ENCODE measurements at regions not wholly inside any gene's neighbourhood (a gene's known extent, or its start where the extent isn't known, plus 50 kb on each side); places are given as distances from the start of the nearest gene placed in this dataset.

DNA sequence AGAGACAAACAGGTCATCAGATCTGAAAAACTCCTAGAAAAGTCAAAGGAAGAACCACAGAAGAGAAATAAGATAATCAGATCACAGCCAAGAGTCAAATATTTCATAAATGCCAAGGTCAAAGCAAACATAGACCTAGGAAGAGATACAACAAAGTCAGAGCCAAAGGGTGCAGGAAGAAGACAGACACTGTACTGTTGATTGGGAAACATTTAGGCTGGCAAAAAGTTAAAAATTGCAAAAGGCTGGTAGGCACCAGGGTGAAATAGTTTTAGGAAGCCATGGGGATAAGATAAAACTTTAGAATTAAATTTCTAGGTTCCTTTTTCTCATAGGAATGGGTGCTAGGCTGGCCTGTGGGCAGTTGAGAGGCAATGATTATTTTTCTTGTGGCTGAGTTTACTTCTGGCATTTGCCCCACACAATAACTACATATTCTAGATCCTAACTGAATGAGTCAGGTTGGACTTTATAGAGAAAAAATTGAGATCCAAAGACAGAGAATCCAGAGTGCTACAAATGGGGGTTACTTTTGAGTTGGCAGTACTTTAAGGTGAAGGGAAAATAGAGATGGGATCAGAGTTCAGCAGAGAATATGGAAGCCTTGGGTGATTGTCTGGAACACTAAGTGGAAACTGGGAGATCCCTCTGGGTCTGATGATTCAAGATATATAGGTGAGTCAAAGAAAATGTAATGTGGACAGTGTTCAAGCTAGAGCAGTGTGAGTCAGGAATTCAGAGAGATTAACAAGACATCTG is 215.5 kb downstream of the C12orf50 start:
- in situ Hi-C loops (cut with MboI), result no loop called here

GRCh38 chr12:87812681-87813080 is 216.5 kb downstream of the C12orf50 start:
- Histone ChIP-seq H3K4me1 (ENCODE audit: insufficient read depth) (peaks cover 50% of the 10 kb centered on the region), H3K27me3 (replicated peaks; ENCODE audit: insufficient read depth) (no peaks in the 10 kb centered on the region), H3K9me2 (ENCODE audit: insufficient read depth) (no peaks in the 10 kb centered on the region), H3K4me2 (ENCODE audit: unreplicated experiment) (peak overlapping the region; percentile 53), H3K79me2 (ENCODE audit: insufficient read depth) (no peaks in the 10 kb centered on the region), H3F3A (ENCODE audit: insufficient read depth) (peaks cover 26% of the 10 kb centered on the region), H3K9ac (no peak overlapping the region), H3K9me3 (ENCODE audit: low read depth) (no peaks in the 10 kb centered on the region), H3K4me3 (peak overlapping the region; percentile 17; the same call in 1 of the 2 replicates), H3K27ac (peak overlapping the region; percentile 57), H4K20me1 (ENCODE audit: insufficient read depth) (no peaks in the 10 kb centered on the region), H2AFZ (no peak overlapping the region), H3K36me3 (ENCODE audit: low read depth) (no peaks in the 10 kb centered on the region)
- peak; percentile 22 for DNase-seq
- 46 to 66% methylated on average over 2 of the region's 2 CpGs for WGBS, 2 experiments (ENCODE audit: low coverage in 1 of 2, low lambda C conversion rate in 2 of 2, missing lambda C conversion rate in 2 of 2)
- TF ChIP-seq EZH2phosphoT487 (IDR thresholded peaks at IDR 0.05; ENCODE audit: insufficient read depth, low read depth), result no peak
- TF ChIP-seq EZH2 (IDR thresholded peaks at IDR 0.05; ENCODE audit: insufficient read depth, poor library complexity, severe bottlenecking), result no peak
- in situ Hi-C loops (cut with MboI), result no loop called here

More for the DNA sequence above, 215.5 kb downstream of the C12orf50 start:
- Histone ChIP-seq H3K9me3 (ENCODE audit: low read depth) (no peaks in the 10 kb centered on the region), H3K27me3 (replicated peaks; ENCODE audit: insufficient read depth) (no peaks in the 10 kb centered on the region), H3K9ac (no peak overlapping the region; the same call in 1 of the 2 replicates), H3K4me3 (peak overlapping the region; percentile 17; the same call in 1 of the 2 replicates), H3K4me2 (ENCODE audit: unreplicated experiment) (peak overlapping the region; percentile 53), H3K79me2 (ENCODE audit: insufficient read depth) (no peaks in the 10 kb centered on the region), H3K36me3 (ENCODE audit: low read depth) (no peaks in the 10 kb centered on the region), H3F3A (ENCODE audit: insufficient read depth) (peaks cover 26% of the 10 kb centered on the region), H3K4me1 (ENCODE audit: insufficient read depth) (peaks cover 50% of the 10 kb centered on the region), H4K20me1 (ENCODE audit: insufficient read depth) (no peaks in the 10 kb centered on the region), H3K27ac (peak overlapping the region; percentile 57), H2AFZ (no peak overlapping the region), H3K9me2 (ENCODE audit: insufficient read depth) (no peaks in the 10 kb centered on the region)
- peak; percentile 82 for DNase-seq
- no peak for TF ChIP-seq EZH2phosphoT487 (IDR thresholded peaks at IDR 0.05; ENCODE audit: insufficient read depth, low read depth)
- TF ChIP-seq EZH2 (IDR thresholded peaks at IDR 0.05; ENCODE audit: insufficient read depth, poor library complexity, severe bottlenecking), result no peak

DNA sequence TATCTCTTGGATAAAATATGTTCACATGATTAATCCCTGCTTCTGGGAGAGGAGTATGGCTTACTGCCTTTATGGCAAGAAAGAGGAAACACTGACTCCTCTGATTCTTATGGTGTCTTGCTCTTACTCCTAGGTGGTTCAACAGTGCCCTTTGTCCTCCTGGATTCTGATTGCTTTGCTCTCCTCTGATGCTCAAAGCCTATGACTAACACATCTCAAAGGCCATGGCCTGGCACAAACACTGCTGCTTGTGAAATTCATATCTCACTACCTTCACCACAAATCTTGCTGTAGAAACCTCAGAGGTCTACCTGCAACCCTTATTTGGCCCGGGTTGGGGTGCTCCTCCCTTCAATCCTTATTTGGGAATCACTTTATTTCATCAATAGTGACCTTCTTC is 217.2 kb downstream of the C12orf50 start:
- Histone ChIP-seq H3K9me3 (ENCODE audit: low read depth) (no peaks in the 10 kb centered on the region), H3K79me2 (ENCODE audit: insufficient read depth) (no peaks in the 10 kb centered on the region), H3K4me3 (no peak overlapping the region), H3K27me3 (replicated peaks; ENCODE audit: insufficient read depth) (no peaks in the 10 kb centered on the region), H3K36me3 (ENCODE audit: low read depth) (no peaks in the 10 kb centered on the region), H3K9ac (no peak overlapping the region), H2AFZ (no peak overlapping the region), H3K4me2 (ENCODE audit: unreplicated experiment) (no peak overlapping the region), H4K20me1 (ENCODE audit: insufficient read depth) (no peaks in the 10 kb centered on the region), H3K4me1 (ENCODE audit: insufficient read depth) (peaks cover 50% of the 10 kb centered on the region), H3F3A (ENCODE audit: insufficient read depth) (peaks cover 26% of the 10 kb centered on the region), H3K9me2 (ENCODE audit: insufficient read depth) (no peaks in the 10 kb centered on the region), H3K27ac (no peak overlapping the region)
- WGBS, 2 experiments (ENCODE audit: low coverage in 1 of 2, low lambda C conversion rate in 2 of 2, missing lambda C conversion rate in 2 of 2), result 14 to 27% methylated on average over 1 of the region's 1 CpG
- in situ Hi-C loops (cut with MboI), result no loop called here
- TF ChIP-seq EZH2phosphoT487 (IDR thresholded peaks at IDR 0.05; ENCODE audit: insufficient read depth, low read depth) (no peak), EZH2 (IDR thresholded peaks at IDR 0.05; ENCODE audit: insufficient read depth, poor library complexity, severe bottlenecking) (no peak)
- DNase-seq, result peak; percentile 32

DNA sequence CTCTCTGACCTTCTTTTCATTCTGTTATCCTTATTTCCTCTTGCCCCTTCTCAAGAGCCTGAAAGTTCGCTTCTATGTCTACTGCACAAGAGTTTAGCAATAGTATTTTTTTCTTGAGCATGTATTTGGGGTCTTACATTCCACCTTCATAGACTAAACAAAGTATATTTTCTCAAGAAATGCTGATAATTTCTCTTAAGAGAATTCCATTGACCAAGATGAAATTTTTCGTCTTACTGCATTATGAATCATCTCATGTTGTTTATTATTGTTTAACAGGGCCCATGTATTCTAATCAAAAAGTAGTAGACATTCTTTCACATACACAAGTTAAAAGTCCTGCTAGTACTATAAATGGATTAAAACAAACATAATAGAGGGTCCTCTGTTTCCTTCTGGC is 219.3 kb downstream of the C12orf50 start:
- H3K79me2 ChIP-seq (ENCODE audit: insufficient read depth), result no peaks in the 10 kb centered on the region
- no peaks in the 10 kb centered on the region for H3K27me3 ChIP-seq (replicated peaks; ENCODE audit: insufficient read depth)
- in situ Hi-C loops (cut with MboI), result no loop called here
- peaks cover 3% of the 10 kb centered on the region; the same call in 1 of the 2 replicates for H3K9me2 ChIP-seq (ENCODE audit: insufficient read depth)
- no peak overlapping the region for H3K9ac ChIP-seq
- no peak overlapping the region for H2AFZ ChIP-seq
- H3K4me1 ChIP-seq (ENCODE audit: insufficient read depth), result peaks cover 49% of the 10 kb centered on the region
- H3K9me3 ChIP-seq (ENCODE audit: low read depth), result no peaks in the 10 kb centered on the region
- TF ChIP-seq EZH2phosphoT487 (IDR thresholded peaks at IDR 0.05; ENCODE audit: insufficient read depth, low read depth) (no peak), EZH2 (IDR thresholded peaks at IDR 0.05; ENCODE audit: insufficient read depth, poor library complexity, severe bottlenecking) (no peak)
- no peaks in the 10 kb centered on the region for H3K36me3 ChIP-seq (ENCODE audit: low read depth)
- H3K4me2 ChIP-seq (ENCODE audit: unreplicated experiment), result no peak overlapping the region
- WGBS, 2 experiments (ENCODE audit: low coverage in 1 of 2, low lambda C conversion rate in 2 of 2, missing lambda C conversion rate in 2 of 2), result 38 to 55% methylated on average over 2 of the region's 2 CpGs
- no peak overlapping the region for H3K27ac ChIP-seq
- DNase-seq, result no peak
- H4K20me1 ChIP-seq (ENCODE audit: insufficient read depth), result no peaks in the 10 kb centered on the region
- no peak overlapping the region for H3K4me3 ChIP-seq
- H3F3A ChIP-seq (ENCODE audit: insufficient read depth), result peaks cover 26% of the 10 kb centered on the region
